DOHH2 (cell line): ENCODE measurements at regions not wholly inside any gene's neighbourhood (a gene's known extent, or its start where the extent isn't known, plus 50 kb on each side); places are given as distances from the start of the nearest gene placed in this dataset.
"Not testable (repeated sequence)": the region's sequence is repeated elsewhere in the genome, so short reads cannot be mapped to it uniquely, and the experiment has no call there.

Source experiments
- EZH2phosphoT487 ChIP-seq: fragments of 200-600 bp; sonication (generic); IDR thresholded peaks from 2 replicates; pipeline ENCODE4 v1.6.1; 2017; ENCODE audit warnings: borderline replicate concordance, mild to moderate bottlenecking, antibody characterized with exemption, low read length, moderate library complexity, mixed read lengths
- TF ChIP-seq, protein P1 (sequence below): fragments of 200-600 bp; sonication (generic); IDR thresholded peaks from one replicate; pipeline ENCODE4 v1.5.1; 2014; ENCODE audit warnings: antibody characterized with exemption, mild to moderate bottlenecking, low read depth, low read length; ENCODE audit not compliant: poor library complexity, severe bottlenecking

DNA sequence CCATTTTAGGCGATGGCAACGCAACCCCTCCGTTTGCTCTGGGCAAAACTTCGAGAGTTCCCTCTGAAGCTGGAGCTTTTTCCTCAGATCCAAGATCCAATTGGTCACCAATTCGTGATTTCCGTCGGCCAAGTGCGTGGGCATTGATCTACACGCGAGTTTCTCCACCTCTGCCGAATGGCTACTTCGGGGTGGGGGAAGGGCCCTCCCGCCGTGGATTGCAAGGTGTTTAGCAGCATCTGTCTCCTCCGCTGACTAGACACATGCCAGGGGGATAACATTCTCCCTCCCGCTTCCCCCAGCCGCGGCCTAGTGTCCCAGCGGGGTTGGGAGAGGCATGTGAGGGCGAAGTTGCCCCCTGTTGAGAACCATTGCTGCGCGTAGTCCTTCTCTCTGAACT, 120.6 kb downstream of the PPIAL4A start:
- TF ChIP-seq, protein P1, sequence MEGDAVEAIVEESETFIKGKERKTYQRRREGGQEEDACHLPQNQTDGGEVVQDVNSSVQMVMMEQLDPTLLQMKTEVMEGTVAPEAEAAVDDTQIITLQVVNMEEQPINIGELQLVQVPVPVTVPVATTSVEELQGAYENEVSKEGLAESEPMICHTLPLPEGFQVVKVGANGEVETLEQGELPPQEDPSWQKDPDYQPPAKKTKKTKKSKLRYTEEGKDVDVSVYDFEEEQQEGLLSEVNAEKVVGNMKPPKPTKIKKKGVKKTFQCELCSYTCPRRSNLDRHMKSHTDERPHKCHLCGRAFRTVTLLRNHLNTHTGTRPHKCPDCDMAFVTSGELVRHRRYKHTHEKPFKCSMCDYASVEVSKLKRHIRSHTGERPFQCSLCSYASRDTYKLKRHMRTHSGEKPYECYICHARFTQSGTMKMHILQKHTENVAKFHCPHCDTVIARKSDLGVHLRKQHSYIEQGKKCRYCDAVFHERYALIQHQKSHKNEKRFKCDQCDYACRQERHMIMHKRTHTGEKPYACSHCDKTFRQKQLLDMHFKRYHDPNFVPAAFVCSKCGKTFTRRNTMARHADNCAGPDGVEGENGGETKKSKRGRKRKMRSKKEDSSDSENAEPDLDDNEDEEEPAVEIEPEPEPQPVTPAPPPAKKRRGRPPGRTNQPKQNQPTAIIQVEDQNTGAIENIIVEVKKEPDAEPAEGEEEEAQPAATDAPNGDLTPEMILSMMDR, result not testable (repeated sequence)
- not testable (repeated sequence) for TF ChIP-seq EZH2phosphoT487
